Skin epidermis (tissue), 12 donors: ENCODE measurements at regions not wholly inside any gene's neighbourhood (a gene's known extent, or its start where the extent isn't known, plus 50 kb on each side); places are given as distances from the start of the nearest gene placed in this dataset.

Experiments
- H3K27ac ChIP-seq, 21 experiments: fragments of 200-600 bp; sonication (generic) in 11 of 21; one replicate each; pipeline ENCODE4 v1.5.0; 2020; ENCODE audit warnings: mild to moderate bottlenecking in 3 of 21, inconsistent platforms in 2 of 21, moderate library complexity in 2 of 21
- H3K4me3 ChIP-seq, 7 experiments: fragments of 200-600 bp; sonication (generic) in 2 of 7; one replicate each; pipeline ENCODE4 v1.5.0; 2020; ENCODE audit warnings: inconsistent platforms in 2 of 7, mild to moderate bottlenecking in 2 of 7, moderate library complexity in 1 of 7

DNA sequence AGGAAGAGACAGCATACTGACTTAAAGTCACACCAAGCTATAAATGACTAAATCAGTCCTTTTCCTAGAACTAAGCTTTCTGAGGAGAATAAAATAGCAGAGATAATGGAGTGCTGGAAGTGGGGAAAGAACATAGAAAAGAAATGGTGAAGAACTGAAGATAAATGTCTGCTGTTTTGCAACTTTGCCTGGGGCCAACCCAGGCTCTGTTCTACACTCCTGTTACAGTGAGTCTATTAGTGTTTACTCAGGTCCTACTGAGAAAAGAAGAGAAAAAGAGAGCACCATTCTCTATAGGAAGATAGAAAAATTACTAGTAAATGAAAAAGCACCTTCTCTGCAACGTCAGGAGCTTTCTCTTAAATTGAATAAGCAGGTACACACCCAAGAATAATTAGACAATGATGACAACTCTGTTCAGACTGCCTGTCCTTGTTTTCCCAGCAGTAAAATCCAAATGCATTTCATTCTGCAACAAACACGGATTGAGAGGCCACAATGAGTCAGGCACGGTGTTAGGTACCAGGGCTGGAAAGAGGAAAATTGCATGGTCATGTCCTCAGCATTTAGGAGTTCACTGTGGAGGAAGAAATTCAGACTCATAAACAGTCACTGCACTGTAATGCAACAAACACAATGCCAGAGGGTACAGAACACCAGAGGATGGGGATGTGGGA lies 139.4 kb upstream of the CAMK1G start:
- H3K4me3 ChIP-seq, result no peak overlapping the region
- H3K27ac ChIP-seq, result peak overlapping the region in 4 of 21 experiments; percentile 4 to 59 (median 46)

DNA sequence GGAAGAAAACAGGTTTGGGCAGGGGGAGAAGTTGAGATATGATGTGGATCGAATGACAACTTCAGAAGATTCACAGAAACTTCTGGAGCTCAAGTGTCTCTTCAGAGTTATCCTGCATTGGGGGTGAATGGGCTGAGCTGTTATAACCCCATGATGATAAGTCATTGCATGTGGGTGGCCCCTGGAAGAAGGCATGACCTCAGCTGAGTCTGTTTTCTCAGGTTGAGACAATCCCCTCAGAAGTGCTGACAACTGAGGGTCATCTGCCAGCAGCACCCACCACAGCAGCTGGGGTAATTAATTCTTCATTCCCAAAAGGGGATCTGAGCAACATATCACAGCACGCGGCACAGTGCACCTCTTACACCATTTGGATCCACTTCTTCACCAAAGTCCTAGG lies 138.6 kb upstream of the CAMK1G start:
- no peak overlapping the region for H3K4me3 ChIP-seq
- H3K27ac ChIP-seq, result no peak overlapping the region

DNA sequence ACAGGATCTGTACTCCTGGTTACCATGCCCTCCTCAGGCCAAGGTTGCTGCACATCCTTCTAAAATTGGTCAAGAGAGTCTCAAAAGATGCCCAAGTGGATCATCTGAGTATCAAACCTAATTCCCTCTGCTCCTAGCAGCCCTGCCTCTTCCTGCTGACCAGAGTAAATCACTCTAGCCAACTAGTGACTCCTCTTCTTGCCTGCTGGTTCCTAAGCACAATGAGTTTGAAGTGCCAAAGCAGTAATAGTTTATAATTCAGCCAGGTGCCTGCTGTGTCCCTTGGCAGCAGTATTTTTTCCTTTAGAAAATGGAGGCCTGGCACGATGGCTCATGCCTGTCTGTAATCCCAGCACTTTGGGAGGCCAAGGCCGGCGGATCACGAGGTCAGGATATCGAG lies 137.9 kb upstream of the CAMK1G start:
- Histone ChIP-seq H3K27ac (no peak overlapping the region), H3K4me3 (no peak overlapping the region)

DNA sequence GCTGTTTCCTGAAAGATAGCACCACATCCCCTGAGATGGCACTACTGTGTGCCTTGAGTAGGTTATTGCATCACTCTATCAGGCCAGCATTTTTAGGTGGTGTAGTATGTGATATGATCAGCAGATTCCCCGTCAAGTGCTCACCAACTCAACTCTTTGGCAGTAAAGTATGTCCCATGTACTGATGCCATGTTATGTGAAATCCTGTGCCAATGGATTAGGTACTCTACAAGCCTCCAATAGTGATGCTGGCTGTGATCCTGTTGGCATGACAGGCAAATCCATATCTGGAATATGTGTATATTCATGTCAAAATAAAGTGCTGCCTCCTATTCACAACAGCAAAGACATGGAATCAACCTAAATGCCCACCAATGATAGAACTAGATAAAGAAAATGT lies 137.2 kb upstream of the CAMK1G start:
- Histone ChIP-seq H3K4me3 (no peak overlapping the region), H3K27ac (no peak overlapping the region)

DNA sequence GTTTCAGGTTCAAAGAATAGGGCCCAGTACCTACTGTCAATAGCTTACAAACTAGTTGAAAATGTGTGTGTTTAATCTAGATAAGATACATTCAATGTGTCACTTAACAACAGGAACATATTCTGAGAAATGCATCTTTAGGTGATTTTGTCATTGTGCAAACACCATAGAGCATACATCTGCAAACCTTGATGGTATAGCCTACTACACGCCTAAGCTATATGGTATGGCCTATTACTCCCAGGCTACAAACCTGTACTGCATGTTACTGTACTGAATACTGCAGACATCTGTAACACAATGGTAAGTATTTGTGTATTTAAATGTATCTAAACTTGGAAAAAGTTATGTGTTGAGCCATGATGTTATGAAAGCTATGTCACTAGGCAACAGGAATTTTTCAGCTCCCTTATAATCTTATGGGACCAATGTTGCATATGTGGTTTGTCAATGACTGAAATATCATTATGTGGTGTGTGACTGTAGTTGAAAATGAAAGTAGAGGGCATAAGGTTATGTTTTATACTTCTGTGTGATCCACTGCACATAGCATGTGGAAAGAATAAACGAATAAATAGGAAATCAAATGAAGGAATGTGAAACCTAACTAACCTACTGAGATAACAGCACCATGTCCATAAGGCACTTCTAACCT lies 129.0 kb upstream of the CAMK1G start:
- peak overlapping the region in 2 of 21 experiments; percentile 3 to 8 for H3K27ac ChIP-seq
- no peak overlapping the region for H3K4me3 ChIP-seq

DNA sequence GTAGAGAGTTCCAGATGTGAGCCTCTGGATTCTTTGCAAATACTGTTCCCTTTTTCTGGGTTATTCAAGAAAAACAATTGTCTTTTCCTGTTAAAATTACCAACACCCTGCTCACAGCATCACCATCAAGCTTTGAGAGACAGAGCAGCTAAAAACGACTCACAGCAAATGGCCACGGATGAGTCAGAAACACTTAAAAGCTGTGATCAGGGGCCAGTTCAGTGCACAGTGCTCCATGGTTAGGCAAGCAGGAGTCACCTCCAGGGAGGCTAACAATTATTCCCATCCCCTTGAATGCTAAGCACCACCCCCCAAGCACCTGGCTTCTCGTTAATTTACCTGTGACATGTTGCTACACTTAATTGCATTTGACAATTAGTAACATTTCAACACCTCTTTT lies 128.4 kb upstream of the CAMK1G start:
- peak overlapping the region in 1 of 21 experiments; percentile 8 for H3K27ac ChIP-seq

DNA sequence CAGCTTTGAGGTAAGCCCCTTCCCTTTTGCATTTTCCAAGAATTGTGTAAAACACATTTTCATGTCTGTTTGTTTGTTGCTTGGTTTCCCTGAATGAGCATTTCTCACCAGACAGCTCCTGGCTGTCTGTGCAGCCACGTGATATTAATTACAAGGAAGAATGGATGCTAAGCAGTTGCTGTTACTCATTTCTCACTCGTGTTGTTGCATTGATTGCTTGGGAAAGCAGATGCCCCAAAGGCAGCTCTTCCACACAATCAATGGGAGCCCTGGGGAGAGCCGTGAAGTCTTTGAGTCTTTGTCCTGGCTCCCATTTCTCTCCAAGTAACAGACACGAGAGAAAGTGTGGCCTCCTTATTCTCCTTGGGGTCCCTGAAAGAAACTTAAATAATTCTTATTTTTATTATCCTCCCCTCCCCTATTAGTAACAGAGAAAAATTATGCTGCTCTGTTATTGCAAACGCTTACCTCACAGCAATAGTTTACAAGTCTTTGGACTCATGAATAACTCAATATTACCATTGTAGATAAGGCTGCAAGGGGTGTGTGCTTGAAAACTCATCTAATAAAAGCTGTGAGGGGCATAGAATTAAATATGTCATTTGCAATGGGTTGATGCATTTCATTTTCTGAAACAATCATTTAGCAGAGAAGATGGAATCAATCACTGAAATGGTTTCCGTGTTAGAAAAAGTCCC lies 127.7 kb upstream of the CAMK1G start:
- Histone ChIP-seq H3K4me3 (no peak overlapping the region), H3K27ac (no peak overlapping the region)

More for the DNA sequence above, 128.4 kb upstream of the CAMK1G start:
- no peak overlapping the region for H3K4me3 ChIP-seq

DNA sequence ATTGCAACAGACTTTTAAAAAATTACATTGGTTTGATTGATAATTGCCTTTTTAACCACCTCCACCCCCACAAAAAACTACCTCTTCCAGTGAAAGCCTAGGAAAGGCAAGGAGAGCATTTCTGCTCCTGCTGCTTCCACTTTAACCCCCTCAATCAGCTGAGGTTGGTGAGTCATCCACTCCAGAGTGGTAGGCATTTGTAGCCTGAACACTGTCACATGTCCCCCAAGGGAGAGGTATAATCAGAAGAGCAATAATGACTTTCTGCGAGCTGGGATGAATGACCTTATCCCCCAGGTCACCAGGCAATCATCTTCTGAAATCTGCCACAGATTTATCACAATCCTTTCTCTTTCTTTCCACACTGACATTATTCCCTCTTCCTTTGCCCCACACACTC lies 126.6 kb upstream of the CAMK1G start:
- Histone ChIP-seq H3K27ac (no peak overlapping the region), H3K4me3 (no peak overlapping the region)

DNA sequence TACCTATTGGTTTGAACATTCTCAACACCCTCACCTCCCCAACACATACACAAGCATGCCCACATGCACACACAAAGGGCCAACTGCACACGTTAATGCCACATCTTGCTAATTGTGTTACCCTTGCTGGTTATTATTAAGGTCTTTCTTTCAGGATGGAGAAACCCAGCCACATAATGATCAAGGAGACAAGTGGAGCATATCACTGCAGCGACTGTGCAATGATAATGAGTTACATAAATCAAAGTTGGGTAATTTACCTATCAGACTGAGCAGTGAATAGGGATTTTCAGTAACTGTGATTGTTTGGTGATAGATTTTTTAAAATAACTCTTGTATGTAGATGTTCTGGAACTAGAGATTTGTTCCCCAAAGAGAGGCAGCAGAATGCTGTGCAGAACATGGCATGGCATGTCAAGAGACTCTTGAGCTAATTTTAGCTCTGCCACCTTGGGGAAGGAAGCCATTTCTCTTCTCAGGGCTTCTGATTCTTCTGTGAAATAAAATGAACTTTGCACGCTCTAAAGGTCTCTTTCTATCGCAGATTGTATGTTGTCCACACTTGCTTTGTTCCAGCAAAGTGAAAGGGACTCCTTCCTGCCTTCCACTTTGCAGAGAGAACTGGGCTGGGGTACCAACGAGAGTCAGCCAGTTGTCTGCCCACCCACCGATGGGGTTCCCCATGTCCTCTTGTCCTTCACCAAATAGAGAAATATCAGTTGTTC lies 126.0 kb upstream of the CAMK1G start:
- Histone ChIP-seq H3K27ac (no peak overlapping the region), H3K4me3 (no peak overlapping the region)

DNA sequence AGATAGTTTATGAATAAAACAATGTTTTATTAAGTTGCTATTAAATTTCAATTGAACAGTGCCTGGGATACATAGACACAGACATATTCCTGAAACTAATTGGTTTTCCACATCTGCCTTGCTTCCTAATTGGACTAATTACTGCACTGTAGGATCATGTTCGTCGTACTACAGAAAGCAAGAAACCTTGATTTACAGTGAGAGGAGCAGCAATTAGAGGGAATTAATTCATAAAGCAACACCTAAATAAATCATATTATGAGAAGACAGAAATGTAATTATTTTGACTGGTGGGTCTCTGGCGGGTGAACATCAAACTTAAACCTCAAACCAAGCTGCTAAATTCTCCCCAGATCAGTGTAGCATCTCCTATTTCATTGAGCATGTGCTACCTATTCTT lies 124.6 kb upstream of the CAMK1G start:
- H3K4me3 ChIP-seq, result no peak overlapping the region

DNA sequence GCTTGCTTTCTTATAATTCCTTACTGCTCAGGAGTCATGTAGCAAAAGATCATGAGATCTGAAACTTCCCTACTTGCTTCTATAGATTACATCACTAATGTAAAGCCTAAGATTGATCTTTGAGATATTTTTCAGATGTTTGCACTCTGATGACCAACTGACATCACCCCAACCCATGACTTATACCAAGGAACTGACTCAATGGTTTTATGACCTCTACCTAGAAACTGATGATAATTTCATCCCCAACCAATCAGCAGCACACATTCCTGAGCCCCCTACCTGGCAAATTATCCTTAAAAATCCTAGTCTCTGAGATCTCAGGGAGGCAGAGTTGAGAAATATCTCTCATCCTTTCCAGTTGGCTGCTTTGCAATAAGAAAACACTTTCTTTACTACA lies 122.3 kb upstream of the CAMK1G start:
- no peak overlapping the region for H3K27ac ChIP-seq
- no peak overlapping the region for H3K4me3 ChIP-seq

More for the DNA sequence above, 124.6 kb upstream of the CAMK1G start:
- no peak overlapping the region for H3K27ac ChIP-seq

DNA sequence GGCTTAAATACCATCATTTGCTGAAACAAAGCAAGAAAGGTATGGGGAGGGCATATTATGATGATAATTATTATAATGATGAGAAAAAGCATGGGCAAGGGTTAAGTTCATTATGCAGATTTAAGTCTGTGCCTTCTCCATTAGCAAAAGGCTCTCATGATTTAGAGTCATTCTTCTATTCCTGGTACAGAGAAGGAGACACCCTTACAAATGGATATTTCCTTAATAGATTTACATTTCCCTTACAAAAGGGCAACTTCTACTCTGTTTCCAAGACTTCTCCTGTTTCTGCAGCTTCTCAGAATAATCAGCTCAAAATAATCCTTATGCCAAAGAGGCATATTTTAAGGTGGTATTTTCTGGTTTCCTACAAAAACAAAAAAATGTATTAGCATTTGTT lies 121.1 kb upstream of the CAMK1G start:
- Histone ChIP-seq H3K4me3 (no peak overlapping the region), H3K27ac (no peak overlapping the region)

DNA sequence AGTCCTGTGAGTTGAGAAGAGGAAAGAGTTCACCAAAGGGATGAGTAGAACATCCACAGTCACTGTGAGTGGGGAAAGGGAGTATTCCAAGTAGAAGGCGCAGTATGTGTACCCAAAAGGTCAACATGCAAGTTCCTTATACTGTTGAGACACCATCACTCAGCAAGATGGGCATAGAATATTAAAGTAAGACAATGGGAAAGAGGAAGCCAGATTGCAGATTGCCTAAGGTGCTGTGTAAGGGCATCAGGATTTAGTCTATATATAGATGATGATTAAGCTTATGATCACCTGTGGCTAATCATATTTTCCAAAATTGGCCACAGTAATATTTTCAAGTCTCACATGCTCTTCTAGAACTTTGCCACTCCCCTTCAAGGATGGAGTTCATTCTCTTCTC lies 120.1 kb upstream of the CAMK1G start:
- H3K4me3 ChIP-seq, result no peak overlapping the region
- no peak overlapping the region for H3K27ac ChIP-seq

DNA sequence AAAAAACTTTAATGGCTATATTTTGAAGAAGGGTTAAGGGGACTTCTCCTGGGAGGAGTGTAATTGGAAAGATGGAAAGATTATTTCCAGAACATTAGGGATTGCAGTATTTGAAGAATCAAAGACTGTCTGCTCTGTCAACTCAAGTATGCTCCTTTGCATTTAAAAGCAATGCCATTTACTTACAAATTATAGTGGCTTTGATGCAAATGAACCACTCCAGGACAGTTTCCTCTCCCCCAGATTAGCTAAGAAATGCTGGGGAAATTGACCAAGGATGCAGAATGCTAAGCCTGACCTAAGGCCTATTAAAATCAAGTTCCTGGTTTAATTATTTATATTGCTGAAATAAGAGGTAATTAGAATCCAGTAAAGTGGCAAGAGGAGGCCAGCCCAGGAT lies 110.5 kb upstream of the CAMK1G start:
- Histone ChIP-seq H3K27ac (no peak overlapping the region), H3K4me3 (no peak overlapping the region)

DNA sequence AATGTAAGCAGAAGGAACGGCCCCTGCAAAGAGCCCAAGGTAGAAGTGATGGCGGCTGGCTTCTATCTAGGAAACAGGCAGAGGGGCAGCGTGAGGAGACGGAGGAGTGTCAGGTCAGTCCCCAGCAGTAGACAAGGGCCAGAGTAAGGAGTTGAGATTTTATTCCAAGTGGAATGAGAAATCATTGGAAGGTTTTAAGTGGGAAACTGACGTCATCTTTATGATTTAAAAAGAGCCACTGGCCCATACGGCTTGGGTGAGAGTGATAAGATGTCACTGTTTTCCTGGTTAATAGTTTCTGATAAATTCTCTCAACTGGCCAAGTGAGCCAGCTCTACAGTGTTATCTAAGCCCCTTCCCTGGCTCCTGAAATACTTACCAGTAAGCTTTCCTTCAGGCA lies 103.2 kb upstream of the CAMK1G start:
- no peak overlapping the region for H3K27ac ChIP-seq

DNA sequence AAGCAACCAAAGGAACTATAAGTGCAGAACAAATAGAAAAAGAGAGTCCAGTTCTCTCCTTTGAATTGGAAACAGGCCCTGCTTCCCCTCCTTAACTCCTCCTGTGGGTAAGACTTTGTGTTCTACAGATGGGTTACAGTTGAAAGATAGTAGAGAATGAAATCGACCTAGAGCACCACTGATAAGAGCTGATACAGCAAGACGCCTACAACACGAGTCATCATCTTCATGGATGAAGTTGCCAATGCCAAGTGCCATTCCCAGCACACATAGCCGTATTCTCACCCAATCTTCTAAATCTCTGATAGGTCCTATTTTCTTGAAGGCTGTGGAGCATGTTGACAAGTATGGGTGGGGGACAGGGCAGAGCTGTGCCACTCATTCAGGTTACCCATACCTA lies 99.8 kb upstream of the CAMK1G start:
- no peak overlapping the region for H3K27ac ChIP-seq

More for the DNA sequence above, 103.2 kb upstream of the CAMK1G start:
- H3K4me3 ChIP-seq, result no peak overlapping the region

DNA sequence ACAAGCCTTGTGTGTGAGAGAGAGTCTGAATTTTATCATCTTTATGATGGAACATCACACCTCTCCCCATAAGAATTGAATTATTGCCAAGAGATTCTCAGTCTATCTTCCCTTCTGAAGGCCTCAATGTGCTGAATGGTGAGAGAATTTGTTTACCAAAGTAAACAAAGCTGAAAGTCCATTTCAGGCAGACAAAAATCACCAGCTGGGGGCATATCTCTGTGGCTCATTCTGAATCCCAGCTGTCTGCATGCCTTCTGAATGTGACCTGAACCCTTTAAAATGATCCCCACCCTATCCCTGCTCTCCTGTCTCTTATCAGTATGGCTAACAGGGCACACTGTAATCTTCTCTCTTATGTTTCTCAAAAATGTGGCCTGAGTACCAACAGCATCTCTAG lies 99.1 kb upstream of the CAMK1G start:
- Histone ChIP-seq H3K4me3 (no peak overlapping the region), H3K27ac (peak overlapping the region in 1 of 21 experiments; percentile 65)

More for the DNA sequence above, 99.8 kb upstream of the CAMK1G start:
- no peak overlapping the region for H3K4me3 ChIP-seq

DNA sequence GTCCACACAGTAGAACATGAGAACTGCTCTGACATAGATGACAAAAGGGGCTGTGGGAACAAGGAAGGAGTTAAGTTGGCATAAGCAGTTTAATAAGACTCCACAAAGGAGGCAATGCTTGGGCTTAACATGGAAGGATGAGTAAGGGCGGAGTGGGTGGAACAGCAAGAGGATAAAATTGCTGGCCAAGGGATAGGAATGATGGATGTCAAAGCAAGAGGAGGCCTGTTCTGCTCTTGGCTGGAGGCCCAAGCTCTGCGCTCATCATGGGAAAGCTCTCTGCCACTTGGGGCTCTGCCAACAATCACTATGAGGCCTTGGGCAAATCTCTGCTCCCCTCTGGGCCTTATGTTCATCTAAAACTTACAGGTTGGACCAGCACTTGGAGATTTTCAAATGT lies 98.3 kb upstream of the CAMK1G start:
- Histone ChIP-seq H3K27ac (peak overlapping the region in 1 of 21 experiments; percentile 65), H3K4me3 (no peak overlapping the region)

DNA sequence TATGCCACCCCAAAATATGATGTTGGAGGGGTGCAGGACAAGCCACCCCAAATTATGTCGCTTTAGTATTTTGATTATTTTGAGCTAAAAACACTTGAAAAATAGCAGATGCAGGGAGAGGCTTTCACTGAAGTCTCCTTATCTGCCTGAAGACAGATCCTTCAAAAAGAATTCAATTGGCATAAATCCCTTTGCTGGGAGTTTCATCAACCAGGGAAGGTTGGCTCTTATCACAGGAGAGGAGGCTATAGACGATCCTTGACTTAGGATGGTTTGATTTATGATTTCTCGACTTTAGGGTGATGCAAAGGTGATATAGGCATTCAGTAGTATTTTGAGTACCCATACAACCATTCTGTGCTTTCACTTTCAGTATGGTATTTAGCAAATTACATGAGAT lies 97.8 kb upstream of the CAMK1G start:
- H3K27ac ChIP-seq, result no peak overlapping the region
- no peak overlapping the region for H3K4me3 ChIP-seq

DNA sequence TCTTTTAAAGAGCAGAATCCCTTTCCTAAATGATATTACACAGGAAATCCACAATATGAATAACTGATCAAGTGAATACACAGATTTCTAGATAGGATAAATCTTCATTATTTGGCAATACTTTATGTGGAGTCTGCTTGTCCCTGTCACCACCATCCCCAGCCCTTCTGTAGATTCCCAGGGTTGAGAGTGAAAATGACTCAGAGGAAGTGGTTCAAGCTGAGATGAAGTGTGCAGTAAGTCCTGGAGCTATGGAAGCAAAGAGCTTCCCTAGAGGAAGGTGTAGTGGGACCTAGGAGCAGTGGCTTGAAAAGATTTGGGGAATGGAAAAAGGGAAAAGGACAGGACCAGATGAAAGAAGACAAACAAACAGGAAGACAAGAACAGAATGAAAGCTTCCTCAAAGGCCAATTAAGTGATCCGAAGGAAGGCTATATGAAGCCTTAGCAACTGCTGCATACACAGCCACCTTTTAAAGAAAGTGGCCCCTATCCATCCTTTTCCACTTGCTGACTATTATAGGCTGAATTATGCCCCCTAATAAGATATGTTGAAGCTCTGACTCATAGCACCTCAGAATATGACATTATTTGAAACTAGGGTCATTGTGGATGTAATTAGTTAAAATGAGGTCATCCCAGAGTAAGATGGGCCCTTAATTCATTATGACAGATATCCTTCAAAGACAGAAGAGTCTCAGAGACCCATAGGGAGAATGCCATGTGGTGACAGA lies 96.5 kb upstream of the CAMK1G start:
- no peak overlapping the region for H3K4me3 ChIP-seq
- H3K27ac ChIP-seq, result no peak overlapping the region
